ENCODE measurements at regions not wholly inside any gene's neighbourhood (a gene's known extent, or its start where the extent isn't known, plus 50 kb on each side); places are given as distances from the start of the nearest gene placed in this dataset.

DNA sequence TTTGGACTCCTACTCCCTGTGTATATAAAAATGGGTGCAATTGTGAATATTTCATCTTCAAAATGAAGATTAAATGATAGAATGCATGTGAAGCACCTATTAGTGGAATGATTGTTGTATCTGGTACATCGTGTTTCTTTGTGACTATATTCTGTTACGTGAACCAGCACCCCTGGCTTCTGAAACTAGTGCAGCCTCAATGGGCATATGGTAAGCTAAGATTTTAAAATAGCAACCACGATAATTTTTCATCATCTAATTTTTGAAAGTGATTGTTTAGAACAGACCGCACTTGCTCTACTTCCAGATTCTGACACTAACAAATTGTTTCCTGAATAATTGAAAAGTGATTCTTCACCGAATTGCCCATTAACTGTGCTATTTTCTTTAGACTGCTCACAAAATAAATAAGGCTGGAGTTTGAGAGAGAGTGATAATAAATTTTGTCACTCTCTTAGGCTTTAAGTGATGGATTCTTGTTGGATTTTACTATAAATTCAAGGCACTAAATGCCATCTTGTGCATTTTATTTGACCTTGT, 806.1 kb upstream of the LRATD1 start:
- TF ChIP-seq, protein P1, sequence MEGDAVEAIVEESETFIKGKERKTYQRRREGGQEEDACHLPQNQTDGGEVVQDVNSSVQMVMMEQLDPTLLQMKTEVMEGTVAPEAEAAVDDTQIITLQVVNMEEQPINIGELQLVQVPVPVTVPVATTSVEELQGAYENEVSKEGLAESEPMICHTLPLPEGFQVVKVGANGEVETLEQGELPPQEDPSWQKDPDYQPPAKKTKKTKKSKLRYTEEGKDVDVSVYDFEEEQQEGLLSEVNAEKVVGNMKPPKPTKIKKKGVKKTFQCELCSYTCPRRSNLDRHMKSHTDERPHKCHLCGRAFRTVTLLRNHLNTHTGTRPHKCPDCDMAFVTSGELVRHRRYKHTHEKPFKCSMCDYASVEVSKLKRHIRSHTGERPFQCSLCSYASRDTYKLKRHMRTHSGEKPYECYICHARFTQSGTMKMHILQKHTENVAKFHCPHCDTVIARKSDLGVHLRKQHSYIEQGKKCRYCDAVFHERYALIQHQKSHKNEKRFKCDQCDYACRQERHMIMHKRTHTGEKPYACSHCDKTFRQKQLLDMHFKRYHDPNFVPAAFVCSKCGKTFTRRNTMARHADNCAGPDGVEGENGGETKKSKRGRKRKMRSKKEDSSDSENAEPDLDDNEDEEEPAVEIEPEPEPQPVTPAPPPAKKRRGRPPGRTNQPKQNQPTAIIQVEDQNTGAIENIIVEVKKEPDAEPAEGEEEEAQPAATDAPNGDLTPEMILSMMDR (IDR thresholded peaks at IDR 0.05), result no peak
- TF ChIP-seq POLR2A (IDR thresholded peaks at IDR 0.05), result no peak

Data from right lobe of liver (tissue), 4 donors.